ENCODE measurements at regions not wholly inside any gene's neighbourhood (a gene's known extent, or its start where the extent isn't known, plus 50 kb on each side); places are given as distances from the start of the nearest gene placed in this dataset.

- TF ChIP-seq CTCF (IDR thresholded peaks at IDR 0.05) (no peak), EZH2 (IDR thresholded peaks at IDR 0.05) (no peak), EZH2phosphoT487 (IDR thresholded peaks at IDR 0.05) (no peak)
These were observed 197.9 kb downstream of the CDCA7 start for GRCh38 chr2:173552531-173552930.

Measured in neural progenitor cell (in vitro differentiated cells).